Hepatocyte (in vitro differentiated cells): ENCODE measurements at regions not wholly inside any gene's neighbourhood (a gene's known extent, or its start where the extent isn't known, plus 50 kb on each side); places are given as distances from the start of the nearest gene placed in this dataset.

Experiments
- DNase-seq: peaks from one replicate; pipeline ENCODE4 v3.0.0-alpha.2; 2016; ENCODE audit warnings: low spot score
- H2AFZ ChIP-seq: fragments of 200-600 bp; sonication (generic); 2 replicates; pipeline ENCODE4 v1.6.0; 2016; ENCODE audit warnings: antibody characterized with exemption, mild to moderate bottlenecking
- H3K27ac ChIP-seq: fragments of 200-600 bp; sonication (generic); 2 replicates; pipeline ENCODE4 v1.5.1; 2016; ENCODE audit warnings: mild to moderate bottlenecking
- H3K27me3 ChIP-seq: fragments of 200-600 bp; sonication (generic); 2 replicates; pipeline ENCODE4 v1.6.1; 2016
- H3K36me3 ChIP-seq: fragments of 200-600 bp; sonication (generic); replicated peaks from 2 replicates; pipeline ENCODE4 v1.5.1; 2016; ENCODE audit warnings: low read depth; ENCODE audit not compliant: insufficient read depth
- H3K4me1 ChIP-seq: fragments of 200-600 bp; sonication (generic); 2 replicates; pipeline ENCODE4 v1.5.1; 2016; ENCODE audit warnings: mild to moderate bottlenecking, moderate library complexity; ENCODE audit not compliant: insufficient read depth
- H3K4me2 ChIP-seq: fragments of 200-600 bp; sonication (generic); 2 replicates; pipeline ENCODE4 v1.6.0; 2016
- H3K4me3 ChIP-seq: fragments of 200-600 bp; sonication (generic); 2 replicates; pipeline ENCODE4 v1.5.1; 2016; ENCODE audit warnings: mild to moderate bottlenecking
- H3K79me2 ChIP-seq: fragments of 200-600 bp; sonication (generic); 2 replicates; pipeline ENCODE4 v1.6.0; 2017; ENCODE audit warnings: mild to moderate bottlenecking
- H3K9me2 ChIP-seq: fragments of 200-600 bp; sonication (generic); replicated peaks from 2 replicates; pipeline ENCODE4 v1.6.0; 2017; ENCODE audit warnings: mild to moderate bottlenecking; ENCODE audit not compliant: insufficient read depth
- H3K9me3 ChIP-seq: fragments of 200-600 bp; sonication (generic); 2 replicates; pipeline ENCODE4 v1.5.1; 2016; ENCODE audit warnings: low read depth, mild to moderate bottlenecking
- H4K20me1 ChIP-seq: fragments of 200-600 bp; sonication (generic); 2 replicates; pipeline ENCODE4 v1.6.0; 2016; ENCODE audit warnings: mild to moderate bottlenecking; ENCODE audit not compliant: insufficient read depth, poor library complexity, severe bottlenecking
- CTCF ChIP-seq: fragments of 200-600 bp; sonication (generic); IDR thresholded peaks from 2 replicates; pipeline ENCODE4 v1.5.1; 2016; ENCODE audit warnings: antibody characterized with exemption, mild to moderate bottlenecking; ENCODE audit not compliant: poor library complexity
- EZH2 ChIP-seq: fragments of 200-600 bp; sonication (generic); IDR thresholded peaks from 2 replicates; pipeline ENCODE4 v1.6.1; 2016; ENCODE audit warnings: antibody characterized with exemption, mild to moderate bottlenecking, borderline replicate concordance
- EZH2phosphoT487 ChIP-seq: fragments of 200-600 bp; sonication (generic); IDR thresholded peaks from one replicate; pipeline ENCODE4 v1.6.1; 2018; ENCODE audit warnings: antibody characterized with exemption, mild to moderate bottlenecking, low read depth, moderate library complexity; ENCODE audit not compliant: unreplicated experiment, severe bottlenecking
- WGBS: methylation state at CpG from one replicate; pipeline ENCODE4 v1.1.6; 2016; ENCODE audit warnings: low lambda C conversion rate; ENCODE audit errors: missing lambda C conversion rate; 5-methylcytosine and 5-hydroxymethylcytosine counted together

- no peak overlapping the region for H3K4me2 ChIP-seq
- TF ChIP-seq EZH2phosphoT487 (no peak), CTCF (no peak), EZH2 (no peak)
- 57% methylated on average over 2 of the region's 2 CpGs for whole genome bisulfite sequencing
- no peak overlapping the region for H2AFZ ChIP-seq
- no peak for DNase-seq
- no peaks in the 10 kb centered on the region for H4K20me1 ChIP-seq
- H3K4me3 ChIP-seq = no peak overlapping the region
- H3K79me2 ChIP-seq = no peaks in the 10 kb centered on the region
- no peaks in the 10 kb centered on the region for H3K36me3 ChIP-seq
- no peaks in the 10 kb centered on the region for H3K9me2 ChIP-seq
- H3K4me1 ChIP-seq = no peaks in the 10 kb centered on the region
- H3K27ac ChIP-seq = no peak overlapping the region
- no peaks in the 10 kb centered on the region for H3K9me3 ChIP-seq
- H3K27me3 ChIP-seq = no peaks in the 10 kb centered on the region
These were observed 917.6 kb downstream of the NCAM2 start for GRCh38 chr21:21915816-21916215.

GRCh38 chr21:21921410-21922232 lies 923.4 kb downstream of the NCAM2 start:
- Histone ChIP-seq H3K4me2 (no peak overlapping the region), H3K9me3 (no peaks in the 10 kb centered on the region), H2AFZ (peak overlapping the region; percentile 9), H3K79me2 (no peaks in the 10 kb centered on the region), H3K9me2 (no peaks in the 10 kb centered on the region), H3K4me3 (no peak overlapping the region), H4K20me1 (no peaks in the 10 kb centered on the region), H3K4me1 (no peaks in the 10 kb centered on the region), H3K27ac (no peak overlapping the region), H3K36me3 (no peaks in the 10 kb centered on the region), H3K27me3 (no peaks in the 10 kb centered on the region)
- DNase-seq = peak; percentile 69
- WGBS = 46% methylated on average over 6 of the region's 6 CpGs
- TF ChIP-seq CTCF = peak; percentile 66
- TF ChIP-seq EZH2phosphoT487 = no peak

GRCh38 chr21:21929226-21929625 lies 931.0 kb downstream of the NCAM2 start:
- no peak overlapping the region for H3K4me3 ChIP-seq
- no peaks in the 10 kb centered on the region for H3K4me1 ChIP-seq
- no peak for DNase-seq
- H3K9me3 ChIP-seq = no peaks in the 10 kb centered on the region
- no peak overlapping the region for H3K4me2 ChIP-seq
- no peaks in the 10 kb centered on the region for H3K79me2 ChIP-seq
- H3K36me3 ChIP-seq = no peaks in the 10 kb centered on the region
- TF ChIP-seq CTCF = no peak
- no peak for TF ChIP-seq EZH2
- no peak for TF ChIP-seq EZH2phosphoT487
- H2AFZ ChIP-seq = no peak overlapping the region
- no peak overlapping the region for H3K27ac ChIP-seq
- H3K9me2 ChIP-seq = no peaks in the 10 kb centered on the region
- no peaks in the 10 kb centered on the region for H4K20me1 ChIP-seq
- H3K27me3 ChIP-seq = no peaks in the 10 kb centered on the region
- 47% methylated on average over 1 of the region's 1 CpG for WGBS
